GM23248 (cell line): ENCODE measurements at regions not wholly inside any gene's neighbourhood (a gene's known extent, or its start where the extent isn't known, plus 50 kb on each side); places are given as distances from the start of the nearest gene placed in this dataset.

Experiments
- EZH2 ChIP-seq: fragments of 200-600 bp; sonication (generic); IDR thresholded peaks from 2 replicates; pipeline ENCODE4 v1.6.1; 2018; ENCODE audit warnings: antibody characterized with exemption, mild to moderate bottlenecking; ENCODE audit not compliant: insufficient read depth, poor library complexity, severe bottlenecking
- EZH2phosphoT487 ChIP-seq: fragments of 200-600 bp; sonication (generic); IDR thresholded peaks from 2 replicates; pipeline ENCODE4 v1.6.1; 2018; ENCODE audit warnings: antibody characterized with exemption, moderate library complexity, mild to moderate bottlenecking, low read depth; ENCODE audit not compliant: insufficient read depth

GRCh38 chr5:74040065-74040551, 414.1 kb downstream of the ARHGEF28 start:
- TF ChIP-seq EZH2phosphoT487 (no peak), EZH2 (no peak)
